DOHH2 (cell line): ENCODE measurements at regions not wholly inside any gene's neighbourhood (a gene's known extent, or its start where the extent isn't known, plus 50 kb on each side); places are given as distances from the start of the nearest gene placed in this dataset.

ENCODE experiments used
- EZH2phosphoT487 ChIP-seq: fragments of 200-600 bp; sonication (generic); IDR thresholded peaks from 2 replicates; pipeline ENCODE4 v1.6.1; 2017; ENCODE audit warnings: borderline replicate concordance, mild to moderate bottlenecking, antibody characterized with exemption, low read length, moderate library complexity, mixed read lengths
- TF ChIP-seq, protein P1 (sequence below): fragments of 200-600 bp; sonication (generic); IDR thresholded peaks from one replicate; pipeline ENCODE4 v1.5.1; 2014; ENCODE audit warnings: antibody characterized with exemption, mild to moderate bottlenecking, low read depth, low read length; ENCODE audit not compliant: poor library complexity, severe bottlenecking

DNA sequence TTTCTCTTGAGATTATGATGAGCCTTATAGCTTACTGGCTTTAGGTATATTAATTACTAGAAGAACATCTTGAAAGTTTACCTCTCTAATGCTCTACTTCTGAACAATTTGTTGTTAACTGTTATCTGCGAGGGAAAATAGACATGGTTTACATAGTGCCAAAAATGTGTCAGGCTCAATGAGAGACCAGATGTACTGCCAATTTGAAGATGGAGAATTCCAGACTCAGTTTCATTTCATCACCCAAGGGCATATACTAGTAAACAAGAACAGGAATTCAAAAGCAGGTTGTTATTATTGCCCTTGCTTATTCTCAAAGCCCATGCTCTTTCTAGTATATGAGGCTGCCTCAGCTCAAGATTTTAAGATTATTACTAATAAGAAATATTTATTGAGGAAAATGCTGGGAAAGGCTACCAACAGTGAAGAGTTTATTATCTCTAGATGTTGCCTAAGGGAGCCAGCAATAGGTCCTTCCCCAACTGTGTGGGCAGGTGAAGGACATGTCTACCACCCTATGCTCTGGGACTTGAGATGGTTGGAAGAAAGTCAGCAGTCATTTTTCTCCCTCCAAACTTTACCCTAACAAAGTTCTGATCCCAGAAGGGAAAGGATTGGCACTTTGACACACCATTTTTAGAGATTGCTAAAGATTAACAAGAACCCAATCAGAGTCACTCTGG, 792.7 kb downstream of the METTL4 start:
- TF ChIP-seq, protein P1, sequence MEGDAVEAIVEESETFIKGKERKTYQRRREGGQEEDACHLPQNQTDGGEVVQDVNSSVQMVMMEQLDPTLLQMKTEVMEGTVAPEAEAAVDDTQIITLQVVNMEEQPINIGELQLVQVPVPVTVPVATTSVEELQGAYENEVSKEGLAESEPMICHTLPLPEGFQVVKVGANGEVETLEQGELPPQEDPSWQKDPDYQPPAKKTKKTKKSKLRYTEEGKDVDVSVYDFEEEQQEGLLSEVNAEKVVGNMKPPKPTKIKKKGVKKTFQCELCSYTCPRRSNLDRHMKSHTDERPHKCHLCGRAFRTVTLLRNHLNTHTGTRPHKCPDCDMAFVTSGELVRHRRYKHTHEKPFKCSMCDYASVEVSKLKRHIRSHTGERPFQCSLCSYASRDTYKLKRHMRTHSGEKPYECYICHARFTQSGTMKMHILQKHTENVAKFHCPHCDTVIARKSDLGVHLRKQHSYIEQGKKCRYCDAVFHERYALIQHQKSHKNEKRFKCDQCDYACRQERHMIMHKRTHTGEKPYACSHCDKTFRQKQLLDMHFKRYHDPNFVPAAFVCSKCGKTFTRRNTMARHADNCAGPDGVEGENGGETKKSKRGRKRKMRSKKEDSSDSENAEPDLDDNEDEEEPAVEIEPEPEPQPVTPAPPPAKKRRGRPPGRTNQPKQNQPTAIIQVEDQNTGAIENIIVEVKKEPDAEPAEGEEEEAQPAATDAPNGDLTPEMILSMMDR = no peak
- TF ChIP-seq EZH2phosphoT487 = no peak
